ENCODE measurements at regions not wholly inside any gene's neighbourhood (a gene's known extent, or its start where the extent isn't known, plus 50 kb on each side); places are given as distances from the start of the nearest gene placed in this dataset.

- intact Hi-C loops (cut with DNase I): no loop called here
- DNase-seq: no peak
- H3K9me3 ChIP-seq: no peaks in the 10 kb centered on the region
- H3K4me1 ChIP-seq: no peaks in the 10 kb centered on the region
- no peak overlapping the region for H3K4me3 ChIP-seq
- TF ChIP-seq, protein P1, sequence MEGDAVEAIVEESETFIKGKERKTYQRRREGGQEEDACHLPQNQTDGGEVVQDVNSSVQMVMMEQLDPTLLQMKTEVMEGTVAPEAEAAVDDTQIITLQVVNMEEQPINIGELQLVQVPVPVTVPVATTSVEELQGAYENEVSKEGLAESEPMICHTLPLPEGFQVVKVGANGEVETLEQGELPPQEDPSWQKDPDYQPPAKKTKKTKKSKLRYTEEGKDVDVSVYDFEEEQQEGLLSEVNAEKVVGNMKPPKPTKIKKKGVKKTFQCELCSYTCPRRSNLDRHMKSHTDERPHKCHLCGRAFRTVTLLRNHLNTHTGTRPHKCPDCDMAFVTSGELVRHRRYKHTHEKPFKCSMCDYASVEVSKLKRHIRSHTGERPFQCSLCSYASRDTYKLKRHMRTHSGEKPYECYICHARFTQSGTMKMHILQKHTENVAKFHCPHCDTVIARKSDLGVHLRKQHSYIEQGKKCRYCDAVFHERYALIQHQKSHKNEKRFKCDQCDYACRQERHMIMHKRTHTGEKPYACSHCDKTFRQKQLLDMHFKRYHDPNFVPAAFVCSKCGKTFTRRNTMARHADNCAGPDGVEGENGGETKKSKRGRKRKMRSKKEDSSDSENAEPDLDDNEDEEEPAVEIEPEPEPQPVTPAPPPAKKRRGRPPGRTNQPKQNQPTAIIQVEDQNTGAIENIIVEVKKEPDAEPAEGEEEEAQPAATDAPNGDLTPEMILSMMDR (IDR thresholded peaks at IDR 0.05): no peak
- no peak for TF ChIP-seq POLR2A (IDR thresholded peaks at IDR 0.05)
- 95 to 97% methylated on average over 1 of the region's 1 CpG for WGBS, 2 donors
- no peaks in the 10 kb centered on the region for H3K27me3 ChIP-seq
- no peak overlapping the region for H3K27ac ChIP-seq
- no peaks in the 10 kb centered on the region for H3K36me3 ChIP-seq
These were observed 382.7 kb upstream of the FAR2 start for GRCh38 chr12:28766398-28766797.

GRCh38 chr12:28767836-28768348 is 381.2 kb upstream of the FAR2 start:
- H3K4me1 ChIP-seq: no peaks in the 10 kb centered on the region
- H3K27ac ChIP-seq: no peak overlapping the region
- TF ChIP-seq, protein P1 (IDR thresholded peaks at IDR 0.05): no peak
- no peak for TF ChIP-seq POLR2A (IDR thresholded peaks at IDR 0.05)
- no peak for DNase-seq
- H3K4me3 ChIP-seq: no peak overlapping the region
- no peaks in the 10 kb centered on the region for H3K9me3 ChIP-seq
- intact Hi-C loops (cut with DNase I): no loop called here
- no peaks in the 10 kb centered on the region for H3K36me3 ChIP-seq
- 15 to 35% methylated on average over 1 of the region's 1 CpG for WGBS, 2 donors
- no peaks in the 10 kb centered on the region for H3K27me3 ChIP-seq

DNA sequence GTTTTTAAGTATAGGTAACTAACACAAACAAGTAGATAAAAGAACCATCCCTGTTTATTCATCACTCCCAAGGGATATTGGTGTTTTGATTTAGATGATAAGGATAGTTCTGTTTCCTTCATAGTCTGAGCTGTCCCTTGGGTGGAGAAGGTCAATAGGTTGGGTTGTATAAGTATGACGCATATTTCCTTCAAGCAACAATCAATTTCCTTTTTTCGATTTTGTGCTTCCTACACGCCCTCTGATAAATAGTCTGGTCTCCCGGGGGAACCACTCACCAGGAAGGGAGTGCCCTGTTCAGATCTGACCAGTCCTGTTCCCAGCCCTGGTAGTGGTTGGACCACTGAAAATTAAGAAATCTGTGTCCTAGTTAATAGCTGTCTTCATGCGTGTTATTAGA is 378.8 kb upstream of the FAR2 start:
- H3K4me3 ChIP-seq: no peak overlapping the region
- TF ChIP-seq POLR2A (IDR thresholded peaks at IDR 0.05): no peak
- TF ChIP-seq, protein P1 (IDR thresholded peaks at IDR 0.05): no peak
- no peaks in the 10 kb centered on the region for H3K27me3 ChIP-seq
- H3K27ac ChIP-seq: peak overlapping the region in 1 of 4 donors; percentile 47
- 72 to 78% methylated on average over 5 of the region's 5 CpGs for WGBS, 2 donors
- intact Hi-C loops (cut with DNase I): no loop called here
- no peaks in the 10 kb centered on the region for H3K9me3 ChIP-seq
- no peaks in the 10 kb centered on the region for H3K36me3 ChIP-seq
- no peak for DNase-seq
- no peaks in the 10 kb centered on the region for H3K4me1 ChIP-seq

GRCh38 chr12:28771968-28772367 is 377.1 kb upstream of the FAR2 start:
- TF ChIP-seq POLR2A (IDR thresholded peaks at IDR 0.05): no peak
- TF ChIP-seq, protein P1 (IDR thresholded peaks at IDR 0.05): no peak
- intact Hi-C loops (cut with DNase I): no loop called here
- Histone ChIP-seq H3K36me3 (no peaks in the 10 kb centered on the region), H3K27me3 (no peaks in the 10 kb centered on the region), H3K9me3 (no peaks in the 10 kb centered on the region), H3K27ac (no peak overlapping the region), H3K4me1 (no peaks in the 10 kb centered on the region), H3K4me3 (no peak overlapping the region)
- no peak for DNase-seq
- WGBS, 2 donors: 32 to 40% methylated on average over 4 of the region's 4 CpGs

DNA sequence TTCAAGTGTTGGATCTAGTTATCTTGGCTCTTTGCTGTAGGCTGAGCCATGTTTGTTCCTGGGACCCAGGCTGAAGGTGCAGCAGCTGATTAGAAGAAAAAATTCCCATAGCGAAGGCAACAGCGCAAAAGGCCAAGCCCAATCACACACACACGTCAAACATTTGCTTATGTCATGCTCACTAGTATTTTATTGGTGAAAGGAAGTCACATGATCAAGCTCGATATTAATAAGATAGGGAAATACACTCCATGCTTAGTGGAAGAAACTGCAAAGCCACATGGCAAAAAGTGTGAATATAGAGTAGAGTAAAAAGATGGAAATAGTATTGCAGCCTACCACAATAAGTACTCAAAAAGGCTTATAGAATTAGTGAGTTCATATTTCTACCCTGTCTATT is 373.5 kb upstream of the FAR2 start:
- intact Hi-C loops (cut with DNase I): no loop called here
- no peaks in the 10 kb centered on the region for H3K27me3 ChIP-seq
- no peaks in the 10 kb centered on the region for H3K9me3 ChIP-seq
- 100% methylated on average over 4 of the region's 4 CpGs for WGBS, 2 donors
- DNase-seq: no peak
- no peak overlapping the region for H3K4me3 ChIP-seq
- H3K4me1 ChIP-seq: no peaks in the 10 kb centered on the region
- H3K36me3 ChIP-seq: no peaks in the 10 kb centered on the region
- H3K27ac ChIP-seq: no peak overlapping the region
- TF ChIP-seq, protein P1 (IDR thresholded peaks at IDR 0.05): no peak
- no peak for TF ChIP-seq POLR2A (IDR thresholded peaks at IDR 0.05)

All from esophagus squamous epithelium (tissue), 5 donors.